Esophagus squamous epithelium (tissue), 4 donors: ENCODE measurements at regions not wholly inside any gene's neighbourhood (a gene's known extent, or its start where the extent isn't known, plus 50 kb on each side); places are given as distances from the start of the nearest gene placed in this dataset.
"Not testable (repeated sequence)": the region's sequence is repeated elsewhere in the genome, so short reads cannot be mapped to it uniquely, and the experiment has no call there.

Experiments used
- CTCF ChIP-seq, 6 experiments: fragments of 450-650 bp in 4 of 6; fragments of 200-600 bp in 2 of 6; sonication (generic) in 2 of 6; IDR thresholded peaks; one replicate each; pipeline ENCODE4 v1.5.1; 2016 to 2019; ENCODE audit warnings: antibody characterized with exemption in 6 of 6, mild to moderate bottlenecking in 4 of 6, moderate library complexity in 4 of 6
- POLR2A ChIP-seq, 4 donors: fragments of 450-650 bp; IDR thresholded peaks; one replicate each; pipeline ENCODE4 v1.6.1; 2017; ENCODE audit warnings: antibody characterized with exemption in 4 of 4, mild to moderate bottlenecking in 4 of 4, moderate library complexity in 3 of 4

GRCh38 chr13:18869365-18869764 is 312.3 kb downstream of the TUBA3C start:
- not testable (repeated sequence) for TF ChIP-seq POLR2A, CTCF (IDR thresholded peaks at IDR 0.05)
